DOHH2 (cell line): ENCODE measurements at regions not wholly inside any gene's neighbourhood (a gene's known extent, or its start where the extent isn't known, plus 50 kb on each side); places are given as distances from the start of the nearest gene placed in this dataset.

Experiments
- EZH2phosphoT487 ChIP-seq: fragments of 200-600 bp; sonication (generic); IDR thresholded peaks from 2 replicates; pipeline ENCODE4 v1.6.1; 2017; ENCODE audit warnings: borderline replicate concordance, mild to moderate bottlenecking, antibody characterized with exemption, low read length, moderate library complexity, mixed read lengths
- TF ChIP-seq, protein P1 (sequence below): fragments of 200-600 bp; sonication (generic); IDR thresholded peaks from one replicate; pipeline ENCODE4 v1.5.1; 2014; ENCODE audit warnings: antibody characterized with exemption, mild to moderate bottlenecking, low read depth, low read length; ENCODE audit not compliant: poor library complexity, severe bottlenecking

DNA sequence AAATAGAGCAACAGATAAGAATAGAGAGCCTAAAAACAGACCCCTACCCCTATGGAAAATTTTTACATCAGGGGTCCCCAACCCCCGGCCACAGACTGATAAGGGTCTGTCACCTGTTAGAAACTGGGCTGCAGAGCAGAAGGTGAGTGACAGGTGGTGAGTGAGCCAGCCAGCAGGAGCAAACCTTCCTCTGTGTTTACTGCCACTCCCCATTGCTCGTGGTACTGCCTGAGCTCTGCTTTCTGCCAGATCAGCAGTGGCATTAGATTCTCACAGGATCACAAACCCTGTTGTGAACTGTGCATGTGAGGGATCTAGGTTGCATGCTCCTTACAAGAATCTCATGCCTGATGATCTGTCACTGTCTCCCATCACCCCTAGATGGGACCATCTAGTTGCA lies 174.1 kb downstream of the FOXD2 start:
- TF ChIP-seq, protein P1, sequence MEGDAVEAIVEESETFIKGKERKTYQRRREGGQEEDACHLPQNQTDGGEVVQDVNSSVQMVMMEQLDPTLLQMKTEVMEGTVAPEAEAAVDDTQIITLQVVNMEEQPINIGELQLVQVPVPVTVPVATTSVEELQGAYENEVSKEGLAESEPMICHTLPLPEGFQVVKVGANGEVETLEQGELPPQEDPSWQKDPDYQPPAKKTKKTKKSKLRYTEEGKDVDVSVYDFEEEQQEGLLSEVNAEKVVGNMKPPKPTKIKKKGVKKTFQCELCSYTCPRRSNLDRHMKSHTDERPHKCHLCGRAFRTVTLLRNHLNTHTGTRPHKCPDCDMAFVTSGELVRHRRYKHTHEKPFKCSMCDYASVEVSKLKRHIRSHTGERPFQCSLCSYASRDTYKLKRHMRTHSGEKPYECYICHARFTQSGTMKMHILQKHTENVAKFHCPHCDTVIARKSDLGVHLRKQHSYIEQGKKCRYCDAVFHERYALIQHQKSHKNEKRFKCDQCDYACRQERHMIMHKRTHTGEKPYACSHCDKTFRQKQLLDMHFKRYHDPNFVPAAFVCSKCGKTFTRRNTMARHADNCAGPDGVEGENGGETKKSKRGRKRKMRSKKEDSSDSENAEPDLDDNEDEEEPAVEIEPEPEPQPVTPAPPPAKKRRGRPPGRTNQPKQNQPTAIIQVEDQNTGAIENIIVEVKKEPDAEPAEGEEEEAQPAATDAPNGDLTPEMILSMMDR: no peak
- TF ChIP-seq EZH2phosphoT487: no peak
